WTC11 (cell line): ENCODE measurements at regions not wholly inside any gene's neighbourhood (a gene's known extent, or its start where the extent isn't known, plus 50 kb on each side); places are given as distances from the start of the nearest gene placed in this dataset.

ENCODE experiments used
- CTCF ChIP-seq: fragments of 200-600 bp; IDR thresholded peaks from 2 replicates; pipeline ENCODE4 v1.8.0; 2022; ENCODE audit warnings: antibody characterized with exemption
- SP1 ChIP-seq: sonication (generic); formaldehyde crosslinking; conservative IDR thresholded peaks from 2 replicates; pipeline ENCODE4 v1.8.1; 2022; ENCODE audit warnings: missing genetic modification reagents
- TCF7 ChIP-seq: sonication (generic); formaldehyde crosslinking; IDR thresholded peaks from 2 replicates; pipeline ENCODE4 v1.8.0; 2022; ENCODE audit warnings: mild to moderate bottlenecking, low read depth, missing genetic modification reagents, moderate library complexity
- USF2 ChIP-seq: sonication (generic); formaldehyde crosslinking; IDR thresholded peaks from 2 replicates; pipeline ENCODE4 v1.8.1; 2023; ENCODE audit warnings: mild to moderate bottlenecking, missing genetic modification reagents, moderate library complexity
- ZBTB21 ChIP-seq: sonication (generic); formaldehyde crosslinking; IDR thresholded peaks from 2 replicates; pipeline ENCODE4 v1.8.1; 2023; ENCODE audit warnings: mild to moderate bottlenecking, missing genetic modification reagents, borderline replicate concordance
- ZBTB43 ChIP-seq: sonication (generic); formaldehyde crosslinking; IDR thresholded peaks from 2 replicates; pipeline ENCODE4 v1.8.1; 2023; ENCODE audit warnings: mild to moderate bottlenecking, missing genetic modification reagents
- ZMAT4 ChIP-seq: fragments of 250-450 bp; sonication (Bioruptor Pico); IDR thresholded peaks from 2 replicates; pipeline ENCODE4 v1.9.0; 2021; ENCODE audit warnings: mild to moderate bottlenecking
- ZNF281 ChIP-seq: sonication (generic); formaldehyde crosslinking; IDR thresholded peaks from 2 replicates; pipeline ENCODE4 v1.8.0; 2023; ENCODE audit warnings: mild to moderate bottlenecking, missing genetic modification reagents

GRCh38 chr16:60608971-60609370 lies 1427.3 kb downstream of the CDH8 start:
- no peak for TF ChIP-seq CTCF
- TF ChIP-seq ZMAT4 (CRISPR knock-in tag), result no peak
- no peak for TF ChIP-seq SP1 (CRISPR knock-in tag)
- no peak for TF ChIP-seq ZBTB43 (CRISPR knock-in tag)
- TF ChIP-seq USF2 (CRISPR knock-in tag), result no peak
- TF ChIP-seq TCF7 (CRISPR knock-in tag), result no peak
- no peak for TF ChIP-seq ZBTB21
- TF ChIP-seq ZNF281 (CRISPR knock-in tag), result no peak
